Endothelial cell of umbilical vein (primary cell): ENCODE measurements at regions not wholly inside any gene's neighbourhood (a gene's known extent, or its start where the extent isn't known, plus 50 kb on each side); places are given as distances from the start of the nearest gene placed in this dataset.

ENCODE experiments used
- CTCF ChIP-seq, 2 donors: IDR thresholded peaks; 1 replicate in 1 of 2; 2 replicates in 1 of 2; pipeline ENCODE4 v1.5.1; 2011; ENCODE audit warnings: low read length in 2 of 2, mild to moderate bottlenecking in 2 of 2, moderate library complexity in 2 of 2, control low read depth in 1 of 2, inconsistent platforms in 1 of 2, low read depth in 1 of 2; ENCODE audit not compliant: insufficient read depth in 1 of 2; ENCODE audit errors: extremely low read depth in 1 of 2
- EZH2 ChIP-seq: IDR thresholded peaks from 2 replicates; pipeline ENCODE4 v1.6.1; 2012; ENCODE audit warnings: borderline replicate concordance, low read depth, mild to moderate bottlenecking, moderate library complexity, low read length, inconsistent platforms; ENCODE audit not compliant: severe bottlenecking
- FOS ChIP-seq: IDR thresholded peaks from 2 replicates; pipeline ENCODE4 v1.6.1; 2011; ENCODE audit warnings: mild to moderate bottlenecking, low read length, moderate library complexity, borderline replicate concordance; ENCODE audit not compliant: insufficient read depth
- GATA2 ChIP-seq: IDR thresholded peaks from 2 replicates; pipeline ENCODE4 v1.7.0; 2011; ENCODE audit warnings: low read depth, mild to moderate bottlenecking, moderate library complexity, mixed read lengths, low read length; ENCODE audit not compliant: insufficient read length, insufficient read depth
- JUN ChIP-seq: IDR thresholded peaks from 2 replicates; pipeline ENCODE4 v1.6.1; 2011; ENCODE audit warnings: borderline replicate concordance, low read depth; ENCODE audit not compliant: insufficient read length, insufficient read depth
- MAX ChIP-seq: IDR thresholded peaks from 2 replicates; pipeline ENCODE4 v1.6.1; 2011; ENCODE audit not compliant: insufficient read depth, insufficient read length
- MYC ChIP-seq: IDR thresholded peaks from one replicate; pipeline ENCODE4 v1.6.1; 2011; ENCODE audit warnings: mild to moderate bottlenecking, low read depth, low read length
- POLR2A ChIP-seq: IDR thresholded peaks from 2 replicates; pipeline ENCODE4 v1.6.1; 2012; ENCODE audit warnings: low read depth, mild to moderate bottlenecking, control low read depth, low read length
- POLR2AphosphoS5 ChIP-seq: IDR thresholded peaks from 2 replicates; pipeline ENCODE4 v1.6.1; 2012; ENCODE audit warnings: low read depth, mild to moderate bottlenecking, control low read depth, low read length, moderate library complexity; ENCODE audit not compliant: insufficient read depth

GRCh38 chr6:12608874-12609273, 107.7 kb upstream of the PHACTR1 start:
- TF ChIP-seq MYC (no peak), CTCF (IDR thresholded peaks at IDR 0.05; ENCODE audit: extremely low read depth in 1 of 2, insufficient read depth in 1 of 2, low read depth in 1 of 2, low read length in 2 of 2) (no peak), JUN (no peak), POLR2AphosphoS5 (no peak), FOS (no peak), POLR2A (no peak), MAX (no peak), EZH2 (no peak), GATA2 (no peak)
